SJCRH30 (cell line): ENCODE measurements at regions not wholly inside any gene's neighbourhood (a gene's known extent, or its start where the extent isn't known, plus 50 kb on each side); places are given as distances from the start of the nearest gene placed in this dataset.

Experiments used
- DNase-seq, 2 experiments: peaks; one replicate each; pipeline ENCODE4 v3.0.0-alpha.2; 2015 to 2020
- H3K27ac ChIP-seq: fragments of 250-450 bp; sonication (Bioruptor Pico); 2 replicates; pipeline ENCODE4 v1.5.1; 2020; ENCODE audit warnings: mild to moderate bottlenecking, moderate library complexity
- H3K27me3 ChIP-seq: fragments of 250-450 bp; sonication (Bioruptor Pico); 2 replicates; pipeline ENCODE4 v1.5.1; 2020; ENCODE audit warnings: mild to moderate bottlenecking, moderate library complexity
- H3K36me3 ChIP-seq: fragments of 250-450 bp; sonication (Bioruptor Pico); 2 replicates; pipeline ENCODE4 v1.5.1; 2020; ENCODE audit warnings: mild to moderate bottlenecking, moderate library complexity
- H3K4me1 ChIP-seq: fragments of 250-450 bp; sonication (Bioruptor Pico); 2 replicates; pipeline ENCODE4 v1.5.1; 2020; ENCODE audit warnings: mild to moderate bottlenecking, moderate library complexity
- H3K4me3 ChIP-seq: fragments of 250-450 bp; sonication (Bioruptor Pico); 2 replicates; pipeline ENCODE4 v1.5.1; 2020; ENCODE audit warnings: mild to moderate bottlenecking, moderate library complexity
- H3K9me3 ChIP-seq: fragments of 250-450 bp; sonication (Bioruptor Pico); replicated peaks from 2 replicates; pipeline ENCODE4 v1.5.1; 2020; ENCODE audit warnings: mild to moderate bottlenecking, moderate library complexity

DNA sequence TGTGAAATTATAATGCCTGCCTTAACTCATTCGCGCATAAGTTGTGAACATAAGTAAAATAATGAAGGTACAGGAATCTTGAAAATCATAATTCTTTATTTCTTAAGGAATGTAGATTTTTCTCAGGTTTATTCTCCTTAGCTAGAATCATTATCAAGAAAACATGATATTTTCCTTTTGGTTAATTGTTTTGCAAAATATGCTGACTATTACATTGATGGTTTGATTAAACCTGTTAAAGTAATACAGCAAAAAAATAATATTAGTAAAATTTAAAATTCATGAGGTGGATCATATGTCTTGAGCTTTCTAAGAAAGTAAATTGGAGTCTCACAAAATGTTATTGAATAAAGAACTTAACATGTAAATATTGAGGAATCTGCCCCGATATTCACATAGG, 178.7 kb upstream of the TRAM1L1 start:
- no peaks in the 10 kb centered on the region for H3K9me3 ChIP-seq
- H3K4me3 ChIP-seq = no peak overlapping the region
- no peaks in the 10 kb centered on the region for H3K4me1 ChIP-seq
- DNase-seq = no peak
- H3K27ac ChIP-seq = no peak overlapping the region
- no peaks in the 10 kb centered on the region for H3K27me3 ChIP-seq
- no peaks in the 10 kb centered on the region for H3K36me3 ChIP-seq

DNA sequence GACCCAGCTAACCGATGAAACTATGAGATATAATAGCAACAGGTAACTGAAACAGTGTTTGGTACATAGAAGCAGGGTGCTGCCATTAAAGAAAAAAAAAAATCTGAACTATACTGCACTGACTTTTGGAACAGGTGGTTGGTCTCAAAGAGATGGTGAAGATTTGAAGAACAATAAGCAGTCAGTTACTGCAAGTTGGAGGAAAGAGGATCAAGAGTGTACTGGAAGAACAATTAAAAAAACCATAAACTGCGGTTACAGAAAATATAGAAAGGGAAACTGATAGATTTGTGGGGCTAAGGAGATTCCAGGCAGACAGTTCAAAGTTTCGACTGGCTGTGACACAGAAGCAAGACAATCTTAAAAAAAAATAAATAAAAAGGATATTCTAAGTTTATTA, 181.9 kb upstream of the TRAM1L1 start:
- H3K27ac ChIP-seq = no peak overlapping the region
- DNase-seq = peak in 1 of 2 experiments; percentile 11
- H3K9me3 ChIP-seq = no peaks in the 10 kb centered on the region
- no peaks in the 10 kb centered on the region for H3K4me1 ChIP-seq
- no peaks in the 10 kb centered on the region for H3K27me3 ChIP-seq
- H3K4me3 ChIP-seq = no peak overlapping the region
- H3K36me3 ChIP-seq = peaks cover 3% of the 10 kb centered on the region; the same call in 1 of the 2 replicates

DNA sequence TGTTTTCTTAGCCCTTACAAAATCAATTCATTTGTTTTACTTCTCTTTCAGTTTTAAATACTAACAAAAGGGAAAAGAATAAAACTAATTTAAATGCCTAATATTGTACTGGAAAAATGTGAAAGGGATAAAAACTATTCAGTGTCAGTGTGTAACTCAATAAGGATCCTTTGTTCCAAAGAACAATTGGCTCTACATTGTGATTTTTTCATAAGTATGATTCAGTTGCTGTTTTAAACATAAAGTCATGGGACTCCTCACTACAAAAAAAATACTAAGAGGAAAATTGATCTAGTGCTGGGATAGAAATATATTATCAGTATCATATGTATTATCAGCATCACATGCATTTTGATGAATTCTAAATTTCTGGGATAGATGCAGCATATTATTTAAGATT, 199.4 kb upstream of the TRAM1L1 start:
- Histone ChIP-seq H3K27ac (no peak overlapping the region), H3K27me3 (0 out of 2 replicates have a peak, but pooled peaks cover 3% of the 10 kb centered on the region), H3K36me3 (no peaks in the 10 kb centered on the region), H3K4me1 (no peaks in the 10 kb centered on the region), H3K9me3 (no peaks in the 10 kb centered on the region), H3K4me3 (no peak overlapping the region)
- no peak for DNase-seq

DNA sequence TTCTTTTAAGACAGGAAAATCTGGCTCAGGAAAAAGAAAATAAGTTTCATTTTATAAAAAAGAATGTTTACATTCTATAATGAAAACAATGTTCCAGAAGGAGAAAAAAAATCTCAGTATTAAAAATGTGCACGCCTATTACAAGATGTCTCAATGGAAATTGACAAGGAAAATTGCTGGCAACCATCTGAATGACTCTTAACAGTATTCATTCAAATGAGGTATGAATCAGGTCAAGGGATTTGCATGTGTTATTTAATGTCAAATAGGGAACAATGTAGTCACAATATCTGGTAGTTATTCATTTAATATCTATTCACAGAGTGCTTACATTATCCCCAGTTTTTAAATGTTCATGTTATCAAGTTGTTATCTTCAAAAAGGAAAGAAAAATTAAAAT, 208.4 kb upstream of the TRAM1L1 start:
- DNase-seq = no peak
- Histone ChIP-seq H3K36me3 (no peaks in the 10 kb centered on the region), H3K27ac (no peak overlapping the region), H3K27me3 (no peaks in the 10 kb centered on the region), H3K4me3 (no peak overlapping the region), H3K4me1 (no peaks in the 10 kb centered on the region), H3K9me3 (no peaks in the 10 kb centered on the region)

DNA sequence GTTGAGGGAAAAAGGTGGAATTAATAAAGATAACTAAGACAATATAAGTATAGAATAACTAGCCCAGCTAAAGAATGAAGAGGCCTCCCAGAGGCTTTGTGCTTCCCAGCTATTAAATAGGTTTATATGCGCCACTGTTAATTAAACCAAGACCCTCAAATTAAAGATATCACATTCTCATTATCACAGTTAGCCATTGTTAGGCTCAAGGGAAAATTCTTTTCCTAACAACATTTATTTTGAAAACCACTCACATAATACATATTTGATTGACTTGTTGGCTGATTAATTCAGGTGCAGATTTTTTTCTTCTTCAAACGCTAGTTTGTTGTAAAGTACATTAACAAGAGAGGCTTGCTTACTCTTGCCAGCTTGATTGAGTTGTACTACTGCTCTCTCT, 216.8 kb upstream of the TRAM1L1 start:
- Histone ChIP-seq H3K27ac (no peak overlapping the region), H3K27me3 (no peaks in the 10 kb centered on the region), H3K4me1 (no peaks in the 10 kb centered on the region), H3K9me3 (no peaks in the 10 kb centered on the region), H3K36me3 (no peaks in the 10 kb centered on the region), H3K4me3 (no peak overlapping the region)
- no peak for DNase-seq

DNA sequence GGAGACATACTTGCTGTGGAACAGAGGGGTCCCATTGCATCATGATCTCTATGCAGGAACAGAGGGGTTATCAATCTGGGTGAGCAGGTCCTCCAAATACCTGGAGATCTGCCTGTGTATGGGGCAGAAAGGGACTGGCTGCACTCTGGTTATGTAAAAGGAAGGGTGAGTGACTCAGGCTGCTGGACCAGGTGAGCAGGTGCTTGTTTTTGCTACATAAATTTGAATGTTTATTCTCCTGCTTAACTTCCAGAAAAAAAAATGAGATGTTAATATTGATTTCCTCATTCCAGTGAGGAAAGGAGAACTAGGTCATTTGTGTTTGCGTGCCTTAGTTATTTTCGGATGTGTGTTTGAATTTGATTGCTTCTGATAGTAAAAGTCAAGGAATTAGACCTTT, 225.8 kb upstream of the TRAM1L1 start:
- Histone ChIP-seq H3K36me3 (no peaks in the 10 kb centered on the region), H3K9me3 (no peaks in the 10 kb centered on the region)
- DNase-seq = no peak

DNA sequence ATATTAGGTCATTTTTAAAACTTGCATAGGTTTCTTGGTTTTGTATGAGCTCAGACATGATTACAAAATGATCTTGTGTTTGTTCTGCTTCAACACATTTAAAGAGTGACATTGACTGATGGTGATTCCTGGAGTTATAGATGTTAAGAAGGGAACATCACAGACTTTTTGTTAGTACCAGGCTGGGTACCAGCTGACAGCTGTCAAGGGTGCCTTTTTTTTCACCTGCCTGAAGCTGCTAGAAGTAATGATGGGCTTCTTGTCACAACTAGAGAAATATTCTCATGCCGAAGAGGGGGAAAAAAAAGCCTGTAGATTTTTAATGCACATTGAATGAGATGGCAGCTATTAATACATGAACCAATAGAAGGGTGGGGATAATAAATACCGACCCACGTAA, 226.6 kb upstream of the TRAM1L1 start:
- H3K36me3 ChIP-seq = no peaks in the 10 kb centered on the region
- H3K27ac ChIP-seq = no peak overlapping the region
- H3K4me3 ChIP-seq = no peak overlapping the region
- DNase-seq = no peak
- no peaks in the 10 kb centered on the region for H3K27me3 ChIP-seq
- H3K4me1 ChIP-seq = no peaks in the 10 kb centered on the region
- no peaks in the 10 kb centered on the region for H3K9me3 ChIP-seq

More for the DNA sequence above, 225.8 kb upstream of the TRAM1L1 start:
- no peaks in the 10 kb centered on the region for H3K27me3 ChIP-seq
- H3K27ac ChIP-seq = no peak overlapping the region
- no peaks in the 10 kb centered on the region for H3K4me1 ChIP-seq
- no peak overlapping the region for H3K4me3 ChIP-seq

DNA sequence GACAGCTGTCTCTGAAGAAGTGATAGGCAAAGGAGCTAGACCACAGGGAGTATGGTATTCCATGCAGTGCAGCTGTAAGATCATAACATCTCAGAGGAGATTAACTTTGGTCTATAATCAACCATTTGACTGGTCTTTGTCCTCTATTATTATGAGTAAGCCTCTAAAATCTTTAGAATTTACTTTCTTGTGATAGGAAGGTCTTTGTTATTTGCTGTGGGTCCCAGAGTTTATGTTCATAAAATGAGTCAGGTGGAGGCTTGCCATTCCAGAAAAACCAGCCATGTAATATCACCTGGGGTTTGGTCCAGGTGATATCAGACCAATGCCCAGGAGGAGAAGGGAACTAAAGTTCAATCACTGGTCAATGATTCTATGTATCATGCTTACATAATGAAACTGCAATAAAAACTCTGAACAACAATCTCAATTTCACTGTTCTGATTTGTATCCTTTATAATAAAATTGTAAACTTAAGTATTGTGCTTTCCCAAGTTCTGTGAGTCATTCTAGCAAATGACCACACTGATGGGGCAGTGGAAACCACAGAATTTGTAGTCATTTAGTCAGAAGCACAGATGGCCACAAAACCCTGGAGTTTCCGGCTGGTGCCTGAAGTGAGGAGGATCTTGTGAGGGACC, 239.6 kb upstream of the TRAM1L1 start:
- peak; percentile 62 to 68 for DNase-seq
- Histone ChIP-seq H3K27me3 (no peaks in the 10 kb centered on the region), H3K36me3 (no peaks in the 10 kb centered on the region), H3K4me3 (peak overlapping the region; percentile 45), H3K4me1 (peaks cover 17% of the 10 kb centered on the region), H3K27ac (peak overlapping the region; percentile 67), H3K9me3 (no peaks in the 10 kb centered on the region)

DNA sequence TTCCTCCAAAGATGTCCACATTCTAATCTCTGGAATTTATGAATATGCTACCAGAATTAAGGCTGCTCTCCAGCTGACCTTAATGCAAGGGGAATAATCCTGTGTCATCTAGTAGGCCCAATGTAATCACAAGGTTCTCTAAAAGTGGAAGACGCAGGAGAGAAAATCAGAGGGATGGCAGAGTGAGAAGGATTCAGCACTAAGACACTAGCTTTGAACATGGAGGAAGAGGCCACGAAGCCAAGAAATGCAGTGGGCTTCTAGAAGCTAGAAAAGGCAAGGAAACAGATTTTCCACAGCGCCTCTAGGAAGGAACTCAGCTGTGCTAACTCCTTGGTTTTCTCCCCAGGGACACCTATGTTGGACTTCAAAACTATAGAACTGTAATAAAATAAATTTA, 240.7 kb upstream of the TRAM1L1 start:
- H3K27me3 ChIP-seq = no peaks in the 10 kb centered on the region
- no peaks in the 10 kb centered on the region for H3K36me3 ChIP-seq
- peak overlapping the region; percentile 67 for H3K27ac ChIP-seq
- H3K4me1 ChIP-seq = peaks cover 22% of the 10 kb centered on the region
- H3K9me3 ChIP-seq = no peaks in the 10 kb centered on the region
- H3K4me3 ChIP-seq = peak overlapping the region; percentile 45
- peak in 1 of 2 experiments; percentile 28 for DNase-seq

DNA sequence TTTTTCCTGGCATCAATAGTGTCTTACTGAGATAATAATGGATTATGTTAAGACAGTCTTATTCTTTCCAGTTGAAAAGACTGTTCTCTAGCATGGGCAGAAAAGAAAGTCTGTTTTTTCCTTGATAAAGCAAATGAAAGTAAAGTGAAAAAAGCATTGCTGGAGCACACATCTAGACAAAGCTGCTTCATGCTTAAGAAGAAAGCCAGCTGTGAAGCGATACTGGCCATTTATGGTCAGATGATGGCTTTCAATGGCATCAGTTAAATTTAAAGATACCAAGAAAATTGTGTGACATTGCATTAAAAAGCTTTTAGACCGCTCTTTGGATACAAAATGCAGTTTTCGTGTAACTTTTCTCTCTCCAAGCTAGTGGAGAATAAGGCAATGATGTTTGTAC, 242.1 kb upstream of the TRAM1L1 start:
- Histone ChIP-seq H3K4me1 (peaks cover 24% of the 10 kb centered on the region), H3K27ac (no peak overlapping the region), H3K4me3 (peak overlapping the region; percentile 45)

DNA sequence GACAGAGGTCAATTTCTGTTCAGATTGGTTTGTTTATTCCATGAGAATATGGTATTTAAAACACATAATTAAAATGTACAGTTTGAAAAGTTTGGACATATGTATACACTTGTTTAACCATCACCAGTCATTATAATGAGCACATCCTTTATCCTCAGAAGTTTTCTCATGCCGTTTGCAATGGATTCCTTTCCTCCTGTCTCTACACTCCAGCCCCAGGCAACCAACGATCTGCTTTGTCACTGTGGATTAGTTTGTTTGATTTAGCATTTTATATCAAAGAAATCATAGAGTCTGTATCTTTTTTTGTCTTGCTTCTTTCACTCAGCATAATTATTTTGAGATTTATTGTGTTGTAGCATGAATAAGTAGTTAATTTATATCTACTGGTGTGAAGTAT, 243.0 kb upstream of the TRAM1L1 start:
- no peaks in the 10 kb centered on the region; the same call in 1 of the 2 replicates for H3K36me3 ChIP-seq
- no peak for DNase-seq
- no peaks in the 10 kb centered on the region for H3K9me3 ChIP-seq
- H3K27me3 ChIP-seq = no peaks in the 10 kb centered on the region
- H3K4me1 ChIP-seq = peaks cover 23% of the 10 kb centered on the region
- H3K4me3 ChIP-seq = no peak overlapping the region
- H3K27ac ChIP-seq = no peak overlapping the region

More for the DNA sequence above, 242.1 kb upstream of the TRAM1L1 start:
- H3K9me3 ChIP-seq = no peaks in the 10 kb centered on the region
- H3K27me3 ChIP-seq = no peaks in the 10 kb centered on the region
- no peaks in the 10 kb centered on the region for H3K36me3 ChIP-seq
- DNase-seq = no peak

DNA sequence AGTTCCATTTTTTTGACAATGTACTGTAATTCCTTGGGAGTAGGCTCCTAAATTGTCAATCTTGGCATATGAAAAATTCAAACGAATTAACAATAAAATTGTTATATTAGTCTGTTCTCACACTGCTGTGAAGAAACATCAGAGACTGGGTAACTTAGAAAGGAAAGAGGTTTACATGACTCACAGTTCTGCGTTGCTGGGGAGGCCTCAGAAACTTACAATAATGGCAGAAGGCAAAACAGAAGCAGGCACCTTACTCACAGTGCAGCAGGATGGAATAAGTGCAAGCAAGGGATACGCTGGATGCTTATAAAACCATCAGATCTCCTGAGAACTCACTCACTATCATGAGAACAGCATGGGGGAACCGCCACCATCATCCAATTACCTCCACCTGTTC, 246.4 kb upstream of the TRAM1L1 start:
- H3K9me3 ChIP-seq = no peaks in the 10 kb centered on the region
- no peak for DNase-seq
- H3K4me3 ChIP-seq = no peak overlapping the region
- H3K27ac ChIP-seq = no peak overlapping the region
- H3K4me1 ChIP-seq = peaks cover 7% of the 10 kb centered on the region; the same call in 1 of the 2 replicates
- H3K27me3 ChIP-seq = no peaks in the 10 kb centered on the region
- H3K36me3 ChIP-seq = no peaks in the 10 kb centered on the region; the same call in 1 of the 2 replicates

DNA sequence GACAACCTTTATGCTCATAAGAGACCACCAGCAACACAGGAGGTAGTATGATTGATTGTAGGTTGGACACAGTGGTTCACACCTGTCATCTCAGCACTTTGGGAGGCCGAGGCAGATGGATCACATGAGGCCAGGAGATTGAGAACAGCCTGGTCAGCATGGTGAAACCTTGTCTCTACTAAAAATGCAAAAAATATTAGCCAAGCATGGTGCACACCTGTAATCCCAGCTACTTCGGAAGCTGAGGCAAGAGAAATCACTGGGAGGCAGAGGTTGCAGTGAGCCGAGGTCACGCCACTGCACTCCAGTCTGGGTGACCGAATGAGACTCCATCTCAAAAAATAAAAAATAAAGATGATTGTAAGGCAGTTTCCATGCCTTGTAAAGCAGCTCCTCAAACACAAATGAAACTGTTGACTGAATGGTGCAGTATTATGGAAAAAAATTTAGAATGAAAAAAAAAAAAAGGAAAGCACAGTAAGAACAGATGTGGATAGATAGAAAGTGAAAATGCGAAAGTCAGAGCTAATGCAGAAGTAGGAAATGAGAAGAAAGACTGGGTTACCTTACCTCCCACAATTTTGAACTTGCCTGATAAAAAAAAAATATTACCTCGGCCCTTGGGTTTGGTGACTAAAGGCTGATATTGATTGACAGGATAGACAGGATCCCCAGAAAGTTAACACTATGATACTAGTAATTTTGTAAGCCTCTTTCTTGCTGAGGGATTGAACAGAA, 249.2 kb upstream of the TRAM1L1 start:
- Histone ChIP-seq H3K9me3 (no peaks in the 10 kb centered on the region), H3K36me3 (no peaks in the 10 kb centered on the region; the same call in 1 of the 2 replicates), H3K27ac (no peak overlapping the region), H3K27me3 (no peaks in the 10 kb centered on the region), H3K4me3 (no peak overlapping the region), H3K4me1 (peaks cover 7% of the 10 kb centered on the region; the same call in 1 of the 2 replicates)
- DNase-seq = no peak

DNA sequence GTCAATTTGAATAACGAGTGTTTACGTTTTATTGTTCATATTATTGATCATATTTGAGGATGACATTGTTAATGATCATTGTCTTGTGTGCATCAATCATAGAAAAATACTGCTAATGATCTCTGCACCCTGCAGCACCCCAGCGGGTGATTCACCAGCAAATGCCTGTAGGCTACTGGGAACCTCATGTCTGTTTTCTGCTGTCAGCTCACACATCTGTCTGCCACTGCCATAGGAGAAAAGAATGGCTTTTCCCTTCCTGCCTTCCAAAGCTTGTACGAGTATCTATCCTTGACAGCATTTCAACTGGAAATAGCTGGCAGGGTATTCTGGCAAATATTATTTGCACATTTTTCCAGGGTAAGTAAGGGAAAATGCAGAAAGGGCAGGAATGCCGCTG, 272.1 kb upstream of the TRAM1L1 start:
- H3K36me3 ChIP-seq = no peaks in the 10 kb centered on the region
- DNase-seq = no peak
- H3K4me1 ChIP-seq = no peaks in the 10 kb centered on the region
- H3K4me3 ChIP-seq = no peak overlapping the region
- H3K9me3 ChIP-seq = no peaks in the 10 kb centered on the region
- H3K27me3 ChIP-seq = no peaks in the 10 kb centered on the region
- H3K27ac ChIP-seq = no peak overlapping the region

DNA sequence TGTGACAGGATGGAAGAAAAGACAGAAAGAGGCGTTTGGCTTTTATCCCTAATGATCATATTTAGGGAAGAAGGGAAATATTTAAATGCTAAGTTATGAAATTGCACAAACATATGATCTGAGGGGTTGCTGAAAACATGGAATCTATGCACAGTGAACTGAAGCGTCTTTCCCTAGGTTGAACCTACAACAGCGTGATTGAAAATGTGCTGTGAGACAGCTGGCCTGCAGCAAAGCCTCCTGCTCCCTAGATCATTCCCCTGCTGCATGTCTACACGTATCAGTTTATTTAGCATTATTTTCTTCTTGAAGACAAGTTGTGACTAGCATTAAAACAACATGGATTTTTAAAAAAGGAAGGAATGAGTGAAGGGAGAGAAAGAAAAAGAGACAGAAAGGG, 272.5 kb upstream of the TRAM1L1 start:
- no peak overlapping the region for H3K27ac ChIP-seq
- H3K27me3 ChIP-seq = no peaks in the 10 kb centered on the region
- no peak for DNase-seq
- no peak overlapping the region for H3K4me3 ChIP-seq
- no peaks in the 10 kb centered on the region for H3K9me3 ChIP-seq
- H3K36me3 ChIP-seq = no peaks in the 10 kb centered on the region
- no peaks in the 10 kb centered on the region for H3K4me1 ChIP-seq
